22Rv1 (cell line): ENCODE measurements at regions not wholly inside any gene's neighbourhood (a gene's known extent, or its start where the extent isn't known, plus 50 kb on each side); places are given as distances from the start of the nearest gene placed in this dataset.

Experiments used
- CTCF ChIP-seq: fragments of 450-650 bp; IDR thresholded peaks from 2 replicates; pipeline ENCODE4 v1.5.1; 2017; ENCODE audit warnings: mild to moderate bottlenecking
- ZFX ChIP-seq: fragments of 450-650 bp; IDR thresholded peaks from 2 replicates; pipeline ENCODE4 v1.6.1; 2017; ENCODE audit warnings: antibody characterized with exemption, borderline replicate concordance

- TF ChIP-seq CTCF (no peak), ZFX (no peak)
Measured at GRCh38 chr5:25515525-25515924, 870.7 kb upstream of the CDH10 start.
